DND-41 (cell line): ENCODE measurements at regions not wholly inside any gene's neighbourhood (a gene's known extent, or its start where the extent isn't known, plus 50 kb on each side); places are given as distances from the start of the nearest gene placed in this dataset.

Experiments used
- EZH2 ChIP-seq: IDR thresholded peaks from 3 replicates; pipeline ENCODE4 v1.6.1; 2012; ENCODE audit warnings: borderline replicate concordance, low read depth, mild to moderate bottlenecking, moderate library complexity, low read length, inconsistent platforms; ENCODE audit not compliant: severe bottlenecking
- TF ChIP-seq, protein P1 (sequence below): IDR thresholded peaks from 2 replicates; pipeline ENCODE4 v1.5.1; 2012; ENCODE audit warnings: borderline replicate concordance, low read length, moderate library complexity, mild to moderate bottlenecking; ENCODE audit not compliant: poor library complexity, severe bottlenecking; ENCODE audit errors: extremely low read depth

DNA sequence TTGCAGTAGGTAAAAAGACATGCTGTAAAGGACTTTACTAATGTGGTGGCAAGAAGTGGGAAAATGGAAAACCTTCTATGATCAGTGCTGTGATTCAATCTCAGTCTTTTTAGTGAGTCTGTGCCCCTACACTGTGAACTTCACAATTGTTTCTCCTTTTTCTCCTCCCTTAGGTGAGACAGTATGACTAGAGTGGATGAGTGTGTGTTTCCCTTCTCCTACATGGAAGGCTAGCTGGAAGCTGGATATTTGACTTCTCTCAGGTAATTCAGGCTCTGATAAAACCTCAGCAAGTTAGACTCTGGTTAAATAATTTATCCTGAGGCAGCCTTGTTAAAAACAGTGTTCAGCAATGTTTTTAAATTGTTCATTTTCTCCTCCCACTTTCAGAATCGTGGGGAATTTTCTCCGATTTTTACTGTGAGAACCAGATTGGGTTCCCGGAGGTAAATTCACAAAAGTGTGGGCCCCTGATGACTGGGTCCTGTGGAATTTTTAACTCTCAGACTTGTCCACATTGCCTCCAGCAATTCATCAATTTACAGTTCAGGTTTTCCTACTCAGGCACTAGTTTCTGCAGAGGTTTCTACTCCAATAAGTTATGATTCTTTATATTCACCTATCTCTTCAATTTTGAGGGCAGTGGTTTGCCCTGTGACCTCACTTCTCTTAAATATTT, 149.1 kb upstream of the PIK3R1 start:
- TF ChIP-seq, protein P1, sequence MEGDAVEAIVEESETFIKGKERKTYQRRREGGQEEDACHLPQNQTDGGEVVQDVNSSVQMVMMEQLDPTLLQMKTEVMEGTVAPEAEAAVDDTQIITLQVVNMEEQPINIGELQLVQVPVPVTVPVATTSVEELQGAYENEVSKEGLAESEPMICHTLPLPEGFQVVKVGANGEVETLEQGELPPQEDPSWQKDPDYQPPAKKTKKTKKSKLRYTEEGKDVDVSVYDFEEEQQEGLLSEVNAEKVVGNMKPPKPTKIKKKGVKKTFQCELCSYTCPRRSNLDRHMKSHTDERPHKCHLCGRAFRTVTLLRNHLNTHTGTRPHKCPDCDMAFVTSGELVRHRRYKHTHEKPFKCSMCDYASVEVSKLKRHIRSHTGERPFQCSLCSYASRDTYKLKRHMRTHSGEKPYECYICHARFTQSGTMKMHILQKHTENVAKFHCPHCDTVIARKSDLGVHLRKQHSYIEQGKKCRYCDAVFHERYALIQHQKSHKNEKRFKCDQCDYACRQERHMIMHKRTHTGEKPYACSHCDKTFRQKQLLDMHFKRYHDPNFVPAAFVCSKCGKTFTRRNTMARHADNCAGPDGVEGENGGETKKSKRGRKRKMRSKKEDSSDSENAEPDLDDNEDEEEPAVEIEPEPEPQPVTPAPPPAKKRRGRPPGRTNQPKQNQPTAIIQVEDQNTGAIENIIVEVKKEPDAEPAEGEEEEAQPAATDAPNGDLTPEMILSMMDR, result no peak
- TF ChIP-seq EZH2, result no peak
